HG02840 (cell line): ENCODE measurements at regions not wholly inside any gene's neighbourhood (a gene's known extent, or its start where the extent isn't known, plus 50 kb on each side); places are given as distances from the start of the nearest gene placed in this dataset.

Source experiments
- ATAC-seq: cut with Tn5 transposase; IDR thresholded peaks from one replicate; pipeline ENCODE4 v1.9.1; 2021; ENCODE audit warnings: mild to moderate bottlenecking, moderate library complexity, moderate number of reproducible peaks; ENCODE audit not compliant: unreplicated experiment, low FRiP score

- no peak for ATAC-seq
Measured at GRCh38 chr21:27820342-27820741, 853.5 kb upstream of the ADAMTS5 start.

GRCh38 chr21:27819299-27819698, 852.4 kb upstream of the ADAMTS5 start:
- no peak for ATAC-seq

GRCh38 chr21:27818847-27819246, 852.0 kb upstream of the ADAMTS5 start:
- ATAC-seq, result no peak

GRCh38 chr21:27817902-27818623, 851.2 kb upstream of the ADAMTS5 start:
- ATAC-seq, result no peak

- no peak for ATAC-seq
Measured at GRCh38 chr21:27817074-27817473, 850.2 kb upstream of the ADAMTS5 start.

GRCh38 chr21:27816301-27816700, 849.4 kb upstream of the ADAMTS5 start:
- ATAC-seq, result no peak

GRCh38 chr21:27814226-27814625, 847.3 kb upstream of the ADAMTS5 start:
- ATAC-seq, result no peak

- ATAC-seq, result no peak
Measured at GRCh38 chr21:27813750-27814149, 846.9 kb upstream of the ADAMTS5 start.

- ATAC-seq, result no peak
Measured at GRCh38 chr21:27813344-27813743, 846.5 kb upstream of the ADAMTS5 start.

GRCh38 chr21:27812279-27812678, 845.4 kb upstream of the ADAMTS5 start:
- ATAC-seq, result no peak

- no peak for ATAC-seq
Measured at GRCh38 chr21:27808923-27809322, 842.0 kb upstream of the ADAMTS5 start.

GRCh38 chr21:27807596-27807995, 840.7 kb upstream of the ADAMTS5 start:
- ATAC-seq, result no peak

GRCh38 chr21:27806281-27806680, 839.4 kb upstream of the ADAMTS5 start:
- no peak for ATAC-seq

- ATAC-seq, result no peak
Measured at GRCh38 chr21:27805696-27806095, 838.8 kb upstream of the ADAMTS5 start.

- ATAC-seq, result no peak
Measured at GRCh38 chr21:27804515-27804914, 837.6 kb upstream of the ADAMTS5 start.

GRCh38 chr21:27803571-27803970, 836.7 kb upstream of the ADAMTS5 start:
- no peak for ATAC-seq

GRCh38 chr21:27802816-27803475, 836.1 kb upstream of the ADAMTS5 start:
- no peak for ATAC-seq

- no peak for ATAC-seq
Measured at GRCh38 chr21:27799861-27800260, 833.0 kb upstream of the ADAMTS5 start.

- ATAC-seq, result no peak
Measured at GRCh38 chr21:27796106-27796505, 829.2 kb upstream of the ADAMTS5 start.

- ATAC-seq, result no peak
Measured at GRCh38 chr21:27795418-27795817, 828.5 kb upstream of the ADAMTS5 start.

- no peak for ATAC-seq
Measured at GRCh38 chr21:27793901-27794300, 827.0 kb upstream of the ADAMTS5 start.

- ATAC-seq, result no peak
Measured at GRCh38 chr21:27787046-27787445, 820.2 kb upstream of the ADAMTS5 start.
